HL-60 (cell line): ENCODE measurements at regions not wholly inside any gene's neighbourhood (a gene's known extent, or its start where the extent isn't known, plus 50 kb on each side); places are given as distances from the start of the nearest gene placed in this dataset.

Experiments used
- GABPA ChIP-seq: IDR thresholded peaks from 2 replicates; pipeline ENCODE4 v1.6.1; 2012; ENCODE audit warnings: low read depth
- POLR2AphosphoS5 ChIP-seq: IDR thresholded peaks from 2 replicates; pipeline ENCODE4 v1.6.1; 2012; ENCODE audit warnings: low read depth
- SPI1 ChIP-seq: IDR thresholded peaks from 2 replicates; pipeline ENCODE4 v1.6.1; 2012; ENCODE audit warnings: low read depth, mild to moderate bottlenecking, borderline replicate concordance
- TF ChIP-seq, protein P1 (sequence below): IDR thresholded peaks from one replicate; pipeline ENCODE4 v1.5.1; 2011; ENCODE audit warnings: low read length, control low read depth, inconsistent platforms; ENCODE audit not compliant: insufficient read depth
- TF ChIP-seq, protein P2 (sequence below): IDR thresholded peaks from 2 replicates; pipeline ENCODE4 v1.6.1; 2012; ENCODE audit warnings: low read depth; ENCODE audit not compliant: insufficient replicate concordance

DNA sequence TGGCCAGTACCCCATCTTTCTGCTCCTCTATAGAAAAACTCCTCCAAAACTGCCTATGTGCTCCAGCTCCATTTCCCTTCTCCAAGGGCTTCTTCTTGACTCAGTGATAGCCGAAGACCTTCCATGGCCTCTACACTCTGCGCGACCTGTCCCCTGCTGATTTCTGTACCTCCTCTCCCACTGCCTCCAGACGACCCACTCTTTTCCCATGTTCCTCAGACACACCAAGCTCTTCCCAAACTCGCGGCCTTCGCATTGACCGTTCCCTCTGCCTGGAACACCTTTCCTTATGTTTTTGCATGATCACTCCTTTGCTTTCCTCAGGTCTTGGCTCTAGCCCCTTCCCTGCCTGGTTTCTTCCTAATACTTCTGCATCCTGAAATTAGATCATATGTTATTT, 255.6 kb upstream of the SDK2 start:
- TF ChIP-seq, protein P1, sequence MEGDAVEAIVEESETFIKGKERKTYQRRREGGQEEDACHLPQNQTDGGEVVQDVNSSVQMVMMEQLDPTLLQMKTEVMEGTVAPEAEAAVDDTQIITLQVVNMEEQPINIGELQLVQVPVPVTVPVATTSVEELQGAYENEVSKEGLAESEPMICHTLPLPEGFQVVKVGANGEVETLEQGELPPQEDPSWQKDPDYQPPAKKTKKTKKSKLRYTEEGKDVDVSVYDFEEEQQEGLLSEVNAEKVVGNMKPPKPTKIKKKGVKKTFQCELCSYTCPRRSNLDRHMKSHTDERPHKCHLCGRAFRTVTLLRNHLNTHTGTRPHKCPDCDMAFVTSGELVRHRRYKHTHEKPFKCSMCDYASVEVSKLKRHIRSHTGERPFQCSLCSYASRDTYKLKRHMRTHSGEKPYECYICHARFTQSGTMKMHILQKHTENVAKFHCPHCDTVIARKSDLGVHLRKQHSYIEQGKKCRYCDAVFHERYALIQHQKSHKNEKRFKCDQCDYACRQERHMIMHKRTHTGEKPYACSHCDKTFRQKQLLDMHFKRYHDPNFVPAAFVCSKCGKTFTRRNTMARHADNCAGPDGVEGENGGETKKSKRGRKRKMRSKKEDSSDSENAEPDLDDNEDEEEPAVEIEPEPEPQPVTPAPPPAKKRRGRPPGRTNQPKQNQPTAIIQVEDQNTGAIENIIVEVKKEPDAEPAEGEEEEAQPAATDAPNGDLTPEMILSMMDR: no peak
- TF ChIP-seq, protein P2, sequence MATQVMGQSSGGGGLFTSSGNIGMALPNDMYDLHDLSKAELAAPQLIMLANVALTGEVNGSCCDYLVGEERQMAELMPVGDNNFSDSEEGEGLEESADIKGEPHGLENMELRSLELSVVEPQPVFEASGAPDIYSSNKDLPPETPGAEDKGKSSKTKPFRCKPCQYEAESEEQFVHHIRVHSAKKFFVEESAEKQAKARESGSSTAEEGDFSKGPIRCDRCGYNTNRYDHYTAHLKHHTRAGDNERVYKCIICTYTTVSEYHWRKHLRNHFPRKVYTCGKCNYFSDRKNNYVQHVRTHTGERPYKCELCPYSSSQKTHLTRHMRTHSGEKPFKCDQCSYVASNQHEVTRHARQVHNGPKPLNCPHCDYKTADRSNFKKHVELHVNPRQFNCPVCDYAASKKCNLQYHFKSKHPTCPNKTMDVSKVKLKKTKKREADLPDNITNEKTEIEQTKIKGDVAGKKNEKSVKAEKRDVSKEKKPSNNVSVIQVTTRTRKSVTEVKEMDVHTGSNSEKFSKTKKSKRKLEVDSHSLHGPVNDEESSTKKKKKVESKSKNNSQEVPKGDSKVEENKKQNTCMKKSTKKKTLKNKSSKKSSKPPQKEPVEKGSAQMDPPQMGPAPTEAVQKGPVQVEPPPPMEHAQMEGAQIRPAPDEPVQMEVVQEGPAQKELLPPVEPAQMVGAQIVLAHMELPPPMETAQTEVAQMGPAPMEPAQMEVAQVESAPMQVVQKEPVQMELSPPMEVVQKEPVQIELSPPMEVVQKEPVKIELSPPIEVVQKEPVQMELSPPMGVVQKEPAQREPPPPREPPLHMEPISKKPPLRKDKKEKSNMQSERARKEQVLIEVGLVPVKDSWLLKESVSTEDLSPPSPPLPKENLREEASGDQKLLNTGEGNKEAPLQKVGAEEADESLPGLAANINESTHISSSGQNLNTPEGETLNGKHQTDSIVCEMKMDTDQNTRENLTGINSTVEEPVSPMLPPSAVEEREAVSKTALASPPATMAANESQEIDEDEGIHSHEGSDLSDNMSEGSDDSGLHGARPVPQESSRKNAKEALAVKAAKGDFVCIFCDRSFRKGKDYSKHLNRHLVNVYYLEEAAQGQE: no peak
- no peak for TF ChIP-seq POLR2AphosphoS5
- TF ChIP-seq GABPA: no peak
- no peak for TF ChIP-seq SPI1
